ENCODE measurements at regions not wholly inside any gene's neighbourhood (a gene's known extent, or its start where the extent isn't known, plus 50 kb on each side); places are given as distances from the start of the nearest gene placed in this dataset.
"Not testable (repeated sequence)": the region's sequence is repeated elsewhere in the genome, so short reads cannot be mapped to it uniquely, and the experiment has no call there.

- no peak for DNase-seq (ENCODE audit: low spot score)
Measured at GRCh38 chr10:21406595-21407193, 118.8 kb downstream of the SKIDA1 start.

GRCh38 chr10:21405981-21406380 is 119.5 kb downstream of the SKIDA1 start:
- DNase-seq (ENCODE audit: low spot score) = no peak

- no peak for DNase-seq (ENCODE audit: low spot score)
Measured at GRCh38 chr10:21403256-21404015, 122.0 kb downstream of the SKIDA1 start.

GRCh38 chr10:21402606-21403083 is 122.8 kb downstream of the SKIDA1 start:
- DNase-seq (ENCODE audit: low spot score) = no peak

- DNase-seq (ENCODE audit: low spot score) = no peak
Measured at GRCh38 chr10:21401196-21401595, 124.3 kb downstream of the SKIDA1 start.

GRCh38 chr10:21399392-21400035 is 126.0 kb downstream of the SKIDA1 start:
- no peak for DNase-seq (ENCODE audit: low spot score)

- DNase-seq (ENCODE audit: low spot score) = no peak
Measured at GRCh38 chr10:21398563-21399231, 126.8 kb downstream of the SKIDA1 start.

- no peak for DNase-seq (ENCODE audit: low spot score)
Measured at GRCh38 chr10:21396889-21397288, 128.6 kb downstream of the SKIDA1 start.

GRCh38 chr10:21393931-21394330 is 131.6 kb downstream of the SKIDA1 start:
- DNase-seq (ENCODE audit: low spot score) = no peak

- DNase-seq (ENCODE audit: low spot score) = no peak
Measured at GRCh38 chr10:21388589-21388988, 136.9 kb downstream of the SKIDA1 start.

- DNase-seq (ENCODE audit: low spot score) = no peak
Measured at GRCh38 chr10:21387868-21388267, 137.6 kb downstream of the SKIDA1 start.

GRCh38 chr10:21385996-21386585 is 139.4 kb downstream of the SKIDA1 start:
- DNase-seq (ENCODE audit: low spot score) = no peak

- no peak for DNase-seq (ENCODE audit: low spot score)
Measured at GRCh38 chr10:21385536-21385935, 139.9 kb downstream of the SKIDA1 start.

- DNase-seq (ENCODE audit: low spot score) = no peak
Measured at GRCh38 chr10:21379143-21379542, 146.3 kb downstream of the SKIDA1 start.

GRCh38 chr10:21375274-21375673 is 150.2 kb downstream of the SKIDA1 start:
- not testable (repeated sequence) for DNase-seq (ENCODE audit: low spot score)

- DNase-seq (ENCODE audit: low spot score) = not testable (repeated sequence)
Measured at GRCh38 chr10:21373881-21374280, 151.6 kb downstream of the SKIDA1 start.

GRCh38 chr10:21372651-21373410 is 152.7 kb downstream of the SKIDA1 start:
- DNase-seq (ENCODE audit: low spot score) = no peak

GRCh38 chr10:21369697-21370096 is 155.8 kb downstream of the SKIDA1 start:
- no peak for DNase-seq (ENCODE audit: low spot score)

- no peak for DNase-seq (ENCODE audit: low spot score)
Measured at GRCh38 chr10:21368728-21369425, 156.6 kb downstream of the SKIDA1 start.

- no peak for DNase-seq (ENCODE audit: low spot score)
Measured at GRCh38 chr10:21368022-21368582, 157.4 kb downstream of the SKIDA1 start.
